HG03469 (cell line): ENCODE measurements at regions not wholly inside any gene's neighbourhood (a gene's known extent, or its start where the extent isn't known, plus 50 kb on each side); places are given as distances from the start of the nearest gene placed in this dataset.

Experiments
- ATAC-seq: cut with Tn5 transposase; IDR thresholded peaks from one replicate; pipeline ENCODE4 v1.9.1; 2021; ENCODE audit warnings: mild to moderate bottlenecking, moderate library complexity, moderate number of reproducible peaks; ENCODE audit not compliant: unreplicated experiment

DNA sequence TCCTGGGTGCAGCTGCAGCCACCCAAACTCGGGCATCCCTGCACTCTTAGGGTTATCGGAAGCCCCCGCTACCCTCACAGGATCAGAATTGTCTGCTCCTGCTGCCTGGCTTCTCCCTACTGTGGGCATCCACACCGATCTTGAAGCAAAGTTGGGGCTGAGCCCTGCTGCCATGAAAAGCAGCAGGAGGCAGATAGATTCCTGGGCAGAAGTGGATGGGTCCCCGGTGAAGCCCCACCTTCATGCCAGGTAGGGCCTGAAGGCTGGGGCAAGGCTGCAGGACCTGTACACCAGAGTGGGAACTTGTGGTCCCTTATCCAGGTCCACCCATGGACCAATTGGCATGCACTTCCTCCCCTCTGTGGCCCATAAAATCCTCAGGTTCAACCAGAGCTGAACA is 922.6 kb upstream of the KCND2 start:
- ATAC-seq, result no peak

DNA sequence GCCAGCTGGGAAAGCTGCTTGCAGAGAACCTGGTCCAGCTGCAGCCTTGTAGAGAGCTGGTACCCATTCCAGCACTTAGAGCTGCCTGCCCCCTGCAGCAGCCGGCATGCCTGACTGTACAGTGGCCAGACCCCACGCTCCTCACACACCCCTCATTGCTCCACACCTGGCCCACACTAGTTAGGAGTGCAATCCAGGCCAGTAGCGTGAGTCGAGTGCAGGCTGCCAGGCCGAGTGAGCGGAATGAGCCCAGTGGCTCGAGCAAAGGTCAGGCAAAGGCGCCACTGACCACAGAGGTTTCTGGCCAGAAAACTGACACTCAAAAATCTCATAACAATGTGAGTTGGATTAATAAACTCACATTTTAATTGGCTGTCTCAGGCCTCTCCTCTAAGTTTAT is 921.7 kb upstream of the KCND2 start:
- ATAC-seq, result no peak

DNA sequence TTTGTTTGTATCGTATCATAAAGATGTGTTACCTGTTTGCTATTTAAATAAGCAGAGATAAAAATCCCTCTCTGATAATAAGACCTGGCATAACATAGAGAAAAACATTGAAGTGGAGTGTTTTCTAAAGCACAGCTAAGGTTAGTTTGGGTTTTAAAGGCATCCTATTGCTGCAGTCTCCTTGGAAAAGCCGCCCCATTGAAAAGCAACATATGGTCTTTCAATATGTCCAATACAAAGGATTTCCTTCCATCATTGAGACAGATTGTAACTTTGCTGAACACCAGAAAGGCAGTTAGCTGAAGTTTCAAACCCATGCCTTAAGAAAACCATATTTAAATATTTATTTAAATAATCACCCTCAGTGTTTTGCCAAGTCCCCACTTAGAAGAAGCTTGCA is 898.5 kb upstream of the KCND2 start:
- no peak for ATAC-seq

DNA sequence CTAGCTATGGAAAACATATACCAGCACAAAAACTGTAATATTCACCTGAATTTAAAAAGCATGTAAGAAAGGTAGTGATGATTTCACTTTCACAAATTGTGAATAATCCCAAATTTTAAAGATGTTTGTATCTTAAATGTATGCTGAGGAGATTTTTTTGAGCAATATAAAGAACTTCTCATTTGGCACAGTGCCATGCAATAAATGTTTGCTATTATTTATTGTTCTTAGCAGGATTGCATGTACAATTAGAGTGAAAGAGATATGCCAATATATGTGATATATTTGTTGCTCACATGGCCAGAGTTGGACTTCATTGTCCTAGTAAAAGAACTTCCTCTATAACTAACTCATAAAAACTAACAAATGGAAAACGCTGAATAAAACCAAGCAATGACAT is 895.1 kb upstream of the KCND2 start:
- ATAC-seq, result no peak

DNA sequence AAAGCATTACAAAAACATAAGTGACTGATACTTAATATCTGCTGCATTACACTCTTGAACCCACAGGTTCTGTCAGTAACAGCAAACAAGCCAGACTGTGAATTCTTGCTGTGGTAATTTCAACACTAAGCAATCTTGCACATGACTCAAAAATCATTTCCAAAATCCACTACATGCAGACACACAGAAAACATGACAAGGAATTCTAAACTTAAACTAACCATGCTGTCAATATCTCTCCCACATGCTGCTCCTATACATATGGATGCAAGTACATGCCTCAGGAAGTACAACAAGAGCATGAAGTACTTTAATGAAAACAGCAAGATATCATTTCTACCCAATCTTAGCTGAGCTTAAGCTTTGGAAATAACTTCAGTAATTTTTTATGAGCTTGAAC is 890.2 kb upstream of the KCND2 start:
- no peak for ATAC-seq

DNA sequence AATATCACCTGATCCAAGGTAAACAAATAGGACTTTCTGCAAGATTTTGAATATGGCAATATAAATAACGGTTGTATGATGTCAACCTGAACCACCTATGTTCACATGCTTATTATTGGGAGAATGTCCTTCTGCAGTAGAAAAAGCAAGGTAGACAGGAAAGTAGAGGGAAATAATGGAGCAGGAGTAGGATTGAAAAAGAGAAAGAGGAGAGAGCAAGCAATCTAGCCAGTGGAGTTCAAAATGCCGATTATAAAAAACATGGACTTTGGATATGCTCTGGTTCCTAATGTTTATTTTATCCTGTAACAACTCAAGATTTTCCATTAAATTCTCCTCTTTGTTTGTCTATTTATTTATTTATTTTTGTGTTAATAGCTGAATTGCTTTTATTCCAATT is 878.0 kb upstream of the KCND2 start:
- no peak for ATAC-seq

DNA sequence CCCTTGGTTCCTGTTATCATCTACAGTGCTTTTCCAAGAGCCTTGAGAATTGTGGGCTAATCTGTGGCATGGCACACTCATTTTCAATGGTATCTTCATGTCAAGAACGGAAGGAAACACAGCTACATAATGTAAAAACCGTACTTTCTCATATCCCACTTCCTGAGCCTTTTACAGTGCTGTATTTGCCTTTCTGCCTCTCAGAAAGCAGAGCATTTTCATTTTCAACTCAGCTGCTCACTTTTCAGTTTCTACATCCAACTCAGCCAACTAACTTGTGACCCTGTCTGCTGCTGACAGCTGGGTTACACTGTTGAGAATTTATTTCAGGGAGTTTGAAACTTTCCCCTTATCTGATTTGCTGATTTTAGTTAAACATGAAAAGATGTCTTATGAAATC is 875.8 kb upstream of the KCND2 start:
- peak; percentile 55 for ATAC-seq

DNA sequence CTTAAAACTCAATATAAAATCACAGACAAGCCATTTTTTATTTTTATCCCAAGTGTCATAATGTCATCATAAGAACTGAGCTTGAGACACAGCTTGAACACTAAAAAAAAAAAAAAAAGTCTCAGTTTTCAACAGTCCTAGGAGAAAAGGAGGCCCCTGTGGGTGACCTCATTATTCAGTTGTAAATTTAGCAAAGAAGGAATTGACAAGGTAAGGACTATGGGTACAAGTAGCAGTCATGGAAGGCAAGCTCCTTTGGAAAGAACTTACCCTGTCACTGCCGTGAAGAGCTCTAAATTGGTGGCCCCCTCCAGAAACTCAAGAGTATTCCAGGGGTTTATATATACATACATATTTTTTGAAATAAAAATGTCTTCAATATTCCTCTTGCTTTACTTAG is 864.4 kb upstream of the KCND2 start:
- no peak for ATAC-seq

DNA sequence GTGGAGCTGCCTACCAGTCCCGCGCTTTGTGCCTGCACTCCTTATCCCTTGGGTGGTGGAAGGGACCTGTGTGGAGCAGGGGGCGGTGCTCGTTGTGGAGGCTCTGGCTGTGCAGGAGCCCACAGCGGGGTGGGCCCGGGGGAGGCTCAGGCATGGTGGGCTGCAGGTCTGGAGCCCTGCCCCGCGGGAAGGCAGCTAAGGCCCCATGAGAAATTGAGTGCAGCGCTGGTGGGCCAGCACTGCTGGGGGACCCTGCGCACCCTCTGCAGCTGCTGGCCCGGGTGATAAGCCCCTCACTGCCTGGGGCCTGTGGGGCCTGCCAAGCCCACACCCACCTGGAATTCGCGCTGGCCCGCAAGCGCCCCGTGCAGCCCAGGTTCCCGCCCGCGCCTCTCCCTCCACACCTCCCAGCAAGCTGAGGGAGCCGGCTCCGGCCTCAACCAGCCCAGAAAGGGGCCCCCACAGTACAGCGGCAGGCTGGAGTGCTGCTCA is 859.6 kb upstream of the KCND2 start:
- no peak for ATAC-seq

DNA sequence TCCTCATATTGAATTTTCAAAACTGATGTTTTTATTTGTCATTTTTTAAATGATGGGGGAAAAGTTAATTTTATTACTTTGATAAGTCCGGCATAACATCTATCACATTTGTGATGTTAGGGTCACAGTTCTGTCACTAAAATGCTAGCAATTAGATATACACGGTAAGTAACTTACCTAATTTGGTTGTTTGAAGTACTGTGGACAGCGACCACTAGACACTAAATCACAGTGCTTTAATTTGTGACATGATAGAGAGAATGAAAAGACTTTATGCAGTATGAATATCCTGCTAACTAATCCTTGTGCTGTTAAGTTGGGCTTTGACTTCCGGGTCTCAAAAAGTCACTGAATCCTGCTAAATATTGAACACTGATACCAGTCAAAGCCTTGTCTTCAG is 857.3 kb upstream of the KCND2 start:
- ATAC-seq, result no peak

DNA sequence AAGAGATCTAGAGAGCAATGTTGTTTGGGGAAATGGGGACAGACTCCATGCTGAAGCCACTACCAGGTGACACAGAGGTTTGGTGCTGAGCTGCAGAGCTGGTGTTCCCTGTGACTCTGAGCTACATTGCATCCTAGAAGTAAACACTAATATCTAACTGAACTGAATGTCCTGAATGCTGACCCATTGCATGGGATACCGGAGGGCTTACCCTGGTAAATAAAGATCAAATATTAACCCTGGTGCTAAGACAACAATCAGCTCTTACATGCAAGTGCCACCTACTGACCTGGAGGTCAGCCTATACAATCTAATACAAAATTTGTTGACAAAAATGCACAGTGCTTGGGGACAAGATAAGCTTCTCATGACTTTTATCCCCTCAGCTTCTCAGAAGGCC is 851.3 kb upstream of the KCND2 start:
- ATAC-seq, result no peak

DNA sequence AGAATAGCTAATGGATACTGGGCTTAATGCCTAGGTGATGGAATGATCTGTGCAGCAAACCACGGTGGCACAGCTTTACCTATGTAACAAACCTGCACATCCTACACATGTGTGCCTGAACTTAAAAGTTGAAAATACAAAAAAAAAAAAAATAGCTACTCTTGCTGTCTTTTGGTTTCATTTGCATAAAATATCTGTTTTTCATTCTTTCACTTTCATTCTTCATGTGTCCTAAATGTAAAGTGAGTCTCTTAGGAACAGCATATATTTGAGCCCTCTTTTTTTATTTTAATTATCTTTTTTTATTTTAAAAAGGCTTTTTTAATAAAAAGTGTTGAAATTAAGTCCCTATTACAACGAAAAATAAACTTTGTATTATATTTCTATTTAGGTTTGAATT is 836.1 kb upstream of the KCND2 start:
- no peak for ATAC-seq

DNA sequence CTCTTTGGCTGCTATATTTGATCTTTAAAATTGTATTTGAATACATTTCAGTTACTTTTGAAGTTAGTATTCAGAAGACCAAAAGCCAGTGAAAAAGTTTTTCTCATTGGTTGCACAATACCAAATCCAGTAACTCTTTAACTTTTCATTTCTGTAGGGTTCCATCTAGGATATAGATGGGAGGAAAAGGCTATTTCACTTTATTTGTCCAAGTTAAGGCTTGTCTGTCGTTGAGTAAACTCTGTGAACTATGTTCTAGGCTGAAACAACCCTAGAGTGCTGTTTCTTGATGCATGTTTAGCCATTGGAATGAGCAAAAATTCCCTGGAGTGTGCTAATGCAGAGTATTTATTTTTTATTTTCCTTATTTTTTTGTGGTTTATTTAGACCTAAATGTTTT is 834.7 kb upstream of the KCND2 start:
- ATAC-seq, result no peak

DNA sequence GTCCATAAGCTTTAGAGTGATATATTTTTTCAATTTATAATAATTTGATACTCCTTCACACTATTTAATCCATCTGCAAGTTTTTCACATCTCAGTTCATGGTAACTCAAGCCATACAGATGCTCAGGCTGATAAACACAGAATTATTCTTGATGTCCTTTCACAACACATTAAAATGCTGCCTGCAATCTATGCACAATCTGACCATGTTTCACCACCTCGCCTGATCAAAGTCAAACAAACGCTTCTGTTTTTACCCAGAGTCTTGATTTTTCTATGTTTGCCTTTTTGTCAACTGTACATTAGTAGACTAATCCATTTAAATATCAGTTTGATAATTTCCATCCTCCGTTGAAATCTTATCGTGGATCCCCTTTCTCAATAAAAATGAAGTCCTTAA is 833.8 kb upstream of the KCND2 start:
- ATAC-seq, result no peak

DNA sequence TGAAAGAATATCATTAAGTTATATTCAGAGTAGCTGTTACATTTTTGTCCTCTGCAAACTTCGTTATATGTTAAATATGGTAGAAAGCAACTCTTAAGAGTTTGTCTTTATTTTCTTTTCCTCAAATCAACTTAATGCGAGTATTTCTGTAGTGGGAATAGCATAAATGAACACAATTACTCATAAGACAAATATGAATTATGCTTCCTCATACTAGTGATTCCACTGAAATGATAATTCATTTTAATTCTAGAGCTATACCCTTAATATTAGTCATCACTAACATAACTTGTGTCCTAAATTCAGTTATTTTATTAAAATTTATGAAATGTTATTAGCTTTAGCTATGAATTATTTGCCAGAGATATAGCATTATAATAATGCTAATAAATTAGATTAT is 820.6 kb upstream of the KCND2 start:
- no peak for ATAC-seq

DNA sequence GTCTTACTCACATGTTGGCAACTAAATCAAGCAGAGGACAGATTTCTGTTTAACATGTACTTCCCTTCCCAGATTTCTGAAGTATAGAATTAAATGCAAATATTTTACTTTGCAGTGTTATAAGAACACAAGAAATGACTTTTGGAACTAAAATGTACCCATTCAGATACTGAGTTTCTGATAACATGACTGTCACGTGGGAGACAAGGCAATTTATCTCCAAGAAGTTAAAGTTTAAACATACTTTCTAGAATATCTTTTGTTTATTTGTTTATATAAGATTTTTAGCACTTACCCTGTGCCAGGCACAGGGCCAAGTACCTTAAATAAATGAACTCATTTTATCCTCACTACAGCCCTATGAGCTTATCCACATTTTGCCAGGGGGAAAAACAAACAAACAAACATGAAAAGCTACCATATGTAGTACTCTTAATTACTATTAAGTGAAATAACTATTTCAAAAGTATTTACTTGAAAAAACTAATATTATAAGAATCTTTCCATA is 807.1 kb upstream of the KCND2 start:
- ATAC-seq, result no peak

DNA sequence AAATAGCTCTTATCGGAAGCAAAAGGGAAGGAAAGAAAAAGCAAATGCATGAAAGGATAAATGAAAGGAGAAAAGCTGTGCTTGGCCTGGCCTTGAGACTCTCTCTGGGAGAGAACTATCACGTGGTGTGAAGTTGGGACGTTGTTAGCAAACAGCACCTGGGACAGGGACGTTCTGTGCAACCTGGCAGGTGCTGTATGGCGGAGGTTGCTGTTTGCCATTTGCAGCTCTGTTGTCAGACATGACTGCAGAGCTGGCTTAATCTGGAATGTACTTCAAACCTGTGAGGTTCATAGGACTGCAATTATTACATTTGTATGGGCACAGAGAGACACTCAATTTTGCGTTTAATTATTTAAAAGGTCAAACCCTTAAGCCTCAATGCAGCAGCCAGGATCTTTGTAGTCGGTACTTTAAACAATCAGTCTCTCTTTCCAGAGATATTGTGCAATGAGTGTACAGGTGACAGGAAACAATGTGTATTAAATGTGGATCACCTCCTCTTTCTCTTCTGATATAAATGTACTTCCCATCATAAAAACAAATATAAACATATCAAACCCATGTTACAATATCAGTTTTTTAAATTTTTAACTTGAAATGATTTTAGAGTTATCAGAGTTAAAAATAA is 800.5 kb upstream of the KCND2 start:
- no peak for ATAC-seq

DNA sequence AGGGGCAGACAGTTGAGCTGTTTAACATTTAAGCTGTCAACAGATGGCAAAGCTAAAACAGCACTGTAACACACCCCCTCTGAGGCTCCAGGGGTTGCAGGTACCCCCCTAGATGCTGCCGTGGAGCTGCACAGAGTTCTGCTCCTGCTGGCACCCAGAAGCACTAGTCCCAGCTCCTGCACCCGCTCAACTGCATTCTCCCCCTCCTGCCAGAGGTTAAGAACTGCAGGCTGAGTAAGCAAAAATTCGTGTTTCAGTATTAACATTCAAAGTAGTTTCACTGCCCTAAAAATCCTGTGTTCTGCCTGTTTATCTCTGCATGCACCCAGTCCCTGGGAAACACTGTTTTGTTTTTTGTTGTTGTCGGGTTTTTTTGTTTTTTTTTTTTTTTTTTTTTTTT is 790.8 kb upstream of the KCND2 start:
- ATAC-seq, result peak; percentile 85

DNA sequence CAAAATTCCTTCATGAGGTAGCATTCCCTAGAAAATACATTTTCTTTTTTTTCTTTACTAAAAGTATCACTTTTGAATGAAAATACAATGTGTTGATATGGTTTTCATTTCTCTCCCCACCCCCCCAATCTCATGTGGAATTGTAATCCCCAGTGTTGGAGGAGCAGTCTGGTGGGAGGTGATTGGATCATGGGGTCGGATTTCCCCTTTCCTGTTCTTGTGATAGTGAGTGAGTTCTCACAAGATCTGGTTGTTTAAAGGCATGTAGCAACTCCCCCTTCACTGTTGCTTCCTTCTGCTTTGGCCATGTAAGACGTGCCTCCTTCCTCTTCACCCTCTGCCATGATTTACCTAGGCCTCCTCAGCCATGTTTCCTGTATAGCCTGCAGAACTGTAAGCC is 790.3 kb upstream of the KCND2 start:
- ATAC-seq, result no peak

DNA sequence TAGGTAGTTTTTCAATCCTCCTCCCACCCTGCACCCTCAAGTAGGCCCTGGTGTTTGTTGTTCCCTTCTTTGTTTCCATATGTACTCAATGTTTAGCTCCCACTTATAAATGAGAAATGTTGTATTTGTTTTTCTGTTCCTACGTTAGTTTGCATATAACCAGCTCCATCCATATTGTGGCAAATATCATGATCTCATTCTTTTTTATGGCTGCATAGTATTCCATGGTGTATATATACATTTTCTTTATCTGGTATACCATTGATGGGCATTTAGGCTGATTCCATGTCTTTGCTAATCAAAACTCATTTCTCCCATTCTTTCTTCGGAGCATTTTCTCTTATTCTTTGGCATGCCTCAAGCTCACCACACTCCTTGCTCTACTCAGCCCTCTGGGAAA is 789.6 kb upstream of the KCND2 start:
- ATAC-seq, result no peak

DNA sequence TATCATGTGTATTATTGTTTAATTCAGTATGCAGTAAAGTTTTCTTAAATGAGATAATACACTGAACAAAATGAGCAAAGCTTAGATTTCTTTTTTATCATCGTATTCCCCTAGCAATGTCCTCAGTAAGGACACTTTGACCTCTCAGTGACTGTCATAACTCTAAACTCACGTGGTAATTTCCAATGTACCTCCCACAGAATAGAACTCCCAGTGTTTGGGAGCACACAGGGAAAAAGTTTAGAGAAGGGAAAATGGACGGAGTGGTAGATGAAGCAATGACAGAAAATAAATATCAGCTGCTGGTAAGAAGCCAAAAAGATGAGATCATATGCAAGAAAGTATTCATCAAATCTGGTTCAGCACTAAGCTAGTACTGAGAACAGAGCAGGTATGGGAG is 758.6 kb upstream of the KCND2 start:
- ATAC-seq, result no peak

DNA sequence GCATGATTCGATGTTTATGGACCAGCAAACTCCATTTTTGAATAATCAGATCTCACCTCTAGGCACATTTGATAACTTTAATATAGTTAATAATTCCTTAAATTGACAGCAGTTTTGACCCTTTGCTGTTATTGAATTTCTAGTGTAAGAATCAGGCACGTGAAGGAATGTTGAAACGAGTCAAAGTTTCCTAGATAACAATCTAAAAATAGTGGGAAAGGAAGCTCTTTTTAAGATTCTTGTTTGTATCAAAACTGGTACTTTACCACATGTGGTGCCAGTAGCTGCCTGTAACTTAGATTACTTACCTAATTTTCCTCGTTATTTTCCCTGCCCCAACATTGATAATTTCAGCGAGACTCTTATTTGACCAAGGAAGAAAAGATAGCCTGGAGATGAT is 757.8 kb upstream of the KCND2 start:
- no peak for ATAC-seq

DNA sequence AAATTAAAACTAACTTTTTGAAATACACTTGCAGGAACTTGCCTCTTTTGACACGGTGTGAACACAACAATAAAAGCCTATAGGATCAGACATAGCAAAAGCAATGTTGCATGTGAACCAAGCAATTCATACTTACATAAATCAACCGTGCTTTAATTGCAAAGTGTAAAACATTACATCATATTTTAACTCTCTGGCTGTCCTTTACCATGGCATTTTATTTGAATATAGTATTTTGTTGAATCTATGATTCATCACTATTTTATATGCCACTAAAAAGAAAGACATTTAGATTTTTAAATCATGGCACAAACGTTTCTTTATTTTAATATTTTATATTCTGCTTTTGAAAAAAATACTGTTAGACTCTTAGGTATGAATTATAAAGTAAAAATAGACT is 757.0 kb upstream of the KCND2 start:
- no peak for ATAC-seq
